Uterus (tissue), 2 donors: ENCODE measurements at regions not wholly inside any gene's neighbourhood (a gene's known extent, or its start where the extent isn't known, plus 50 kb on each side); places are given as distances from the start of the nearest gene placed in this dataset.

Experiments
- POLR2A ChIP-seq, 2 donors: fragments of 450-650 bp; IDR thresholded peaks; one replicate each; pipeline ENCODE4 v1.6.1; 2016; ENCODE audit warnings: antibody characterized with exemption in 2 of 2, mild to moderate bottlenecking in 1 of 2, moderate library complexity in 1 of 2
- TF ChIP-seq, protein P1 (sequence below), 4 experiments: fragments of 200-600 bp in 2 of 4; fragments of 450-650 bp in 2 of 4; sonication (generic) in 2 of 4; IDR thresholded peaks; one replicate each; pipeline ENCODE4 v1.5.1; 2016 to 2019; ENCODE audit warnings: antibody characterized with exemption in 4 of 4, mild to moderate bottlenecking in 2 of 4, moderate library complexity in 1 of 4

DNA sequence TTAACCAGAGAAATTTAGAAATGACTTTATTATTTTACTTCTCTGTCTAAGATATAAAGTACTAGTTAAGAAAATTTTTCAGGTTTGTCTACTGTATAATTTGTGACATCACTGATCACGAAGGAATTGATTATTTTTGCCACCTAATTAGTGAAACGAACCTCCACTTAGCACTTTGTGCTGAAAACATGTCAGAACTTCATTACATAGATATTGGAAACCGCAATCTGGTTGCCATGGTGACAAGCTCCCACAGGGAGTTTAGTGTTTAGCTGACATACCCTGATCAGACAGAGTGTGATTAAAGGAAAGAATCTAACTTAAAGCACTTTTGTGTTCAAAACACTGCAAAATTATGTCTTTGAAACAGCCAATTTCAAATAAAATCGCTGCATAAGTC is 668.4 kb upstream of the CCNG1 start:
- TF ChIP-seq, protein P1, sequence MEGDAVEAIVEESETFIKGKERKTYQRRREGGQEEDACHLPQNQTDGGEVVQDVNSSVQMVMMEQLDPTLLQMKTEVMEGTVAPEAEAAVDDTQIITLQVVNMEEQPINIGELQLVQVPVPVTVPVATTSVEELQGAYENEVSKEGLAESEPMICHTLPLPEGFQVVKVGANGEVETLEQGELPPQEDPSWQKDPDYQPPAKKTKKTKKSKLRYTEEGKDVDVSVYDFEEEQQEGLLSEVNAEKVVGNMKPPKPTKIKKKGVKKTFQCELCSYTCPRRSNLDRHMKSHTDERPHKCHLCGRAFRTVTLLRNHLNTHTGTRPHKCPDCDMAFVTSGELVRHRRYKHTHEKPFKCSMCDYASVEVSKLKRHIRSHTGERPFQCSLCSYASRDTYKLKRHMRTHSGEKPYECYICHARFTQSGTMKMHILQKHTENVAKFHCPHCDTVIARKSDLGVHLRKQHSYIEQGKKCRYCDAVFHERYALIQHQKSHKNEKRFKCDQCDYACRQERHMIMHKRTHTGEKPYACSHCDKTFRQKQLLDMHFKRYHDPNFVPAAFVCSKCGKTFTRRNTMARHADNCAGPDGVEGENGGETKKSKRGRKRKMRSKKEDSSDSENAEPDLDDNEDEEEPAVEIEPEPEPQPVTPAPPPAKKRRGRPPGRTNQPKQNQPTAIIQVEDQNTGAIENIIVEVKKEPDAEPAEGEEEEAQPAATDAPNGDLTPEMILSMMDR (IDR thresholded peaks at IDR 0.05), result no peak
- TF ChIP-seq POLR2A (IDR thresholded peaks at IDR 0.05), result no peak
